PC-3 (cell line): ENCODE measurements at regions not wholly inside any gene's neighbourhood (a gene's known extent, or its start where the extent isn't known, plus 50 kb on each side); places are given as distances from the start of the nearest gene placed in this dataset.

Experiments used
- CTCF ChIP-seq: fragments of 300-600 bp; sonication (generic); conservative IDR thresholded peaks from 2 replicates; pipeline ENCODE4 v1.5.1; 2017; ENCODE audit warnings: antibody characterized with exemption, low read depth, mild to moderate bottlenecking, low read length
- EZH2 ChIP-seq: fragments of 300-600 bp; sonication (generic); IDR thresholded peaks from one replicate; pipeline ENCODE4 v1.6.1; 2017; ENCODE audit warnings: antibody characterized with exemption, mild to moderate bottlenecking, low read length; ENCODE audit not compliant: unreplicated experiment
- EZH2phosphoT487 ChIP-seq: fragments of 300-600 bp; sonication (generic); IDR thresholded peaks from 2 replicates; pipeline ENCODE4 v1.6.1; 2018; ENCODE audit warnings: mild to moderate bottlenecking, antibody characterized with exemption, low read length, borderline replicate concordance

DNA sequence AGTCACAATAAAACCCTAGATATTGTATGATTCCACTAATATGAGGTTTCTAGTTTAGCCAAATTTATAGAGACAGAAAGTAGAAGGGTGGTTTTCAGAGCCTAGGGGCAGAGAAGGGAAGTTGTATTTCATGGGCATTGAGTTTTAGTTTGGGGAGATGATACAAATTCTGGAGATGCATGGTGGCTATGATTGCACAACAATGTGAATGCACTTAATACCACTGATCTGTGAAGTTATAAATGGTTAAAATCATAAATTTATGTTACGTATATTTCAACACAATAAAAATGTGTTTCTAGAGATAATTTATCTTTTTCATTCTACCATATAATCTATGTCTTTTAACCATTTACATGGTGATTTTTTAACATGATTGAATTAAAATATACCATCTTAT is 779.3 kb upstream of the BRINP3 start:
- TF ChIP-seq EZH2 (no peak), CTCF (no peak), EZH2phosphoT487 (no peak)
